HEK293T (cell line): ENCODE measurements at regions not wholly inside any gene's neighbourhood (a gene's known extent, or its start where the extent isn't known, plus 50 kb on each side); places are given as distances from the start of the nearest gene placed in this dataset.

Experiments used
- ARNT ChIP-seq: fragments of 450-650 bp; IDR thresholded peaks from 2 replicates; pipeline ENCODE4 v1.6.1; 2017; ENCODE audit warnings: mild to moderate bottlenecking
- BHLHE40 ChIP-seq: fragments of 450-650 bp; IDR thresholded peaks from 2 replicates; pipeline ENCODE4 v1.6.1; 2016; ENCODE audit warnings: mild to moderate bottlenecking, moderate library complexity, borderline replicate concordance
- CTBP1 ChIP-seq: fragments of 450-650 bp; IDR thresholded peaks from 2 replicates; pipeline ENCODE4 v1.6.1; 2016; ENCODE audit warnings: borderline replicate concordance
- ELF4 ChIP-seq: fragments of 450-650 bp; IDR thresholded peaks from 2 replicates; pipeline ENCODE4 v1.6.1; 2017; ENCODE audit warnings: antibody characterized with exemption
- FOXK2 ChIP-seq: fragments of 450-650 bp; IDR thresholded peaks from 2 replicates; pipeline ENCODE4 v1.6.1; 2016; ENCODE audit warnings: mild to moderate bottlenecking
- FOXM1 ChIP-seq: fragments of 450-650 bp; IDR thresholded peaks from 2 replicates; pipeline ENCODE4 v1.6.1; 2017; ENCODE audit warnings: mild to moderate bottlenecking, borderline replicate concordance
- HDGF ChIP-seq: fragments of 450-650 bp; IDR thresholded peaks from 2 replicates; pipeline ENCODE4 v1.6.1; 2017; ENCODE audit warnings: antibody characterized with exemption, borderline replicate concordance
- L3MBTL2 ChIP-seq: fragments of 450-650 bp; conservative IDR thresholded peaks from 2 replicates; pipeline ENCODE4 v1.6.1; 2016; ENCODE audit warnings: mild to moderate bottlenecking
- NFRKB ChIP-seq: fragments of 450-650 bp; IDR thresholded peaks from 2 replicates; pipeline ENCODE4 v1.6.1; 2016; ENCODE audit warnings: mild to moderate bottlenecking, moderate library complexity
- PKNOX1 ChIP-seq: fragments of 450-650 bp; IDR thresholded peaks from 2 replicates; pipeline ENCODE4 v1.6.1; 2016
- SP1 ChIP-seq: fragments of 450-650 bp; IDR thresholded peaks from 2 replicates; pipeline ENCODE4 v1.6.1; 2017
- SUZ12 ChIP-seq: fragments of 450-650 bp; IDR thresholded peaks from 2 replicates; pipeline ENCODE4 v1.6.1; 2016; ENCODE audit warnings: mild to moderate bottlenecking
- TARDBP ChIP-seq: fragments of 450-650 bp; IDR thresholded peaks from 2 replicates; pipeline ENCODE4 v1.6.1; 2016

- no peak for TF ChIP-seq TARDBP
- TF ChIP-seq FOXM1, result no peak
- no peak for TF ChIP-seq FOXK2
- no peak for TF ChIP-seq ELF4
- no peak for TF ChIP-seq CTBP1
- TF ChIP-seq SP1, result no peak
- no peak for TF ChIP-seq BHLHE40
- TF ChIP-seq SUZ12, result no peak
- TF ChIP-seq HDGF, result no peak
- TF ChIP-seq L3MBTL2, result no peak
- TF ChIP-seq ARNT, result no peak
- TF ChIP-seq NFRKB, result no peak
- TF ChIP-seq PKNOX1, result no peak
Observed at GRCh38 chr2:195003881-195004471, 653.0 kb upstream of the SLC39A10 start.
